ENCODE measurements at regions not wholly inside any gene's neighbourhood (a gene's known extent, or its start where the extent isn't known, plus 50 kb on each side); places are given as distances from the start of the nearest gene placed in this dataset.

DNA sequence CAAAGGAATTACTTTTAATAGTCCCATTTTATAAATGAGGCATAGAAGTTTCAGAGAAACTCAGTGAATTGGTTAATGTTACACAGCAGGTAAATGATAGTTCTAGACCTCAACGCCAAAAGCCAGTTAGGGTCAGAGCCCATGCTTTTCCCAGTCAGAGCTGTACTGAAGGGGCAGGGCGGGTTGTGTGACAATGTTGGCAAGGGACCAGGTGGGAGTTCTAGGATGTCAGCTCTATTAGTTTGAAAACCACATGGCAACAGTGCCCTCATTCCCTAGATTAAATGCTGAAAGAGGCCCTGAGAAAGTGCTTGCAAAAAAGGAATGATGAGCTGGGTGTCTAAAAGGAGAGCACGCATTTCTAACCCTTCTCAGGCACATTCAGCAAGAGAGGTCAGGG is 65.4 kb upstream of the EPHB1 start:
- TF ChIP-seq, protein P1, sequence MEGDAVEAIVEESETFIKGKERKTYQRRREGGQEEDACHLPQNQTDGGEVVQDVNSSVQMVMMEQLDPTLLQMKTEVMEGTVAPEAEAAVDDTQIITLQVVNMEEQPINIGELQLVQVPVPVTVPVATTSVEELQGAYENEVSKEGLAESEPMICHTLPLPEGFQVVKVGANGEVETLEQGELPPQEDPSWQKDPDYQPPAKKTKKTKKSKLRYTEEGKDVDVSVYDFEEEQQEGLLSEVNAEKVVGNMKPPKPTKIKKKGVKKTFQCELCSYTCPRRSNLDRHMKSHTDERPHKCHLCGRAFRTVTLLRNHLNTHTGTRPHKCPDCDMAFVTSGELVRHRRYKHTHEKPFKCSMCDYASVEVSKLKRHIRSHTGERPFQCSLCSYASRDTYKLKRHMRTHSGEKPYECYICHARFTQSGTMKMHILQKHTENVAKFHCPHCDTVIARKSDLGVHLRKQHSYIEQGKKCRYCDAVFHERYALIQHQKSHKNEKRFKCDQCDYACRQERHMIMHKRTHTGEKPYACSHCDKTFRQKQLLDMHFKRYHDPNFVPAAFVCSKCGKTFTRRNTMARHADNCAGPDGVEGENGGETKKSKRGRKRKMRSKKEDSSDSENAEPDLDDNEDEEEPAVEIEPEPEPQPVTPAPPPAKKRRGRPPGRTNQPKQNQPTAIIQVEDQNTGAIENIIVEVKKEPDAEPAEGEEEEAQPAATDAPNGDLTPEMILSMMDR (IDR thresholded peaks at IDR 0.05), result no peak
- TF ChIP-seq POLR2A (IDR thresholded peaks at IDR 0.05) (no peak), POLR2AphosphoS5 (IDR thresholded peaks at IDR 0.05) (no peak)

All from sigmoid colon (tissue), 4 donors.